ENCODE measurements at regions not wholly inside any gene's neighbourhood (a gene's known extent, or its start where the extent isn't known, plus 50 kb on each side); places are given as distances from the start of the nearest gene placed in this dataset.

GRCh38 chr4:128551280-128551679, 258.2 kb upstream of the JADE1 start:
- no peak overlapping the region for H2AFZ ChIP-seq
- no peaks in the 10 kb centered on the region for H4K20me1 ChIP-seq (ENCODE audit: insufficient read depth)
- TF ChIP-seq EZH2 (IDR thresholded peaks at IDR 0.05; ENCODE audit: low read depth) (no peak), CTCF (conservative IDR thresholded peaks at IDR 0.05) (no peak)
- peaks cover 16% of the 10 kb centered on the region for H3K4me1 ChIP-seq (replicated peaks; ENCODE audit: insufficient read depth)
- H3K4me2 ChIP-seq = no peak overlapping the region
- H3K4me3 ChIP-seq = no peak overlapping the region
- POLR2A ChIA-PET (ENCODE audit: unreplicated experiment) = no interaction called here
- no peak for DNase-seq
- no peaks in the 10 kb centered on the region for H3F3A ChIP-seq (ENCODE audit: insufficient read depth, low read depth)
- H3K79me2 ChIP-seq (ENCODE audit: low read depth) = no peaks in the 10 kb centered on the region
- no peaks in the 10 kb centered on the region for H3K9me2 ChIP-seq (ENCODE audit: insufficient read depth)
- H3K9me3 ChIP-seq (ENCODE audit: insufficient read depth, low read depth) = no peaks in the 10 kb centered on the region
- no peaks in the 10 kb centered on the region for H3K27me3 ChIP-seq (ENCODE audit: insufficient read depth, low read depth)
- H3K36me3 ChIP-seq (ENCODE audit: low read depth) = no peaks in the 10 kb centered on the region
- CTCF ChIA-PET = no interaction called here
- BruUV-seq (replicated peaks) = no TSS peak
- intact Hi-C loops (cut with micrococcal nuclease; ENCODE audit: unreplicated experiment) = no loop called here
- H3K27ac ChIP-seq = no peak overlapping the region

GRCh38 chr4:128550060-128550459, 259.4 kb upstream of the JADE1 start:
- Histone ChIP-seq H3K4me1 (replicated peaks; ENCODE audit: insufficient read depth) (peaks cover 16% of the 10 kb centered on the region), H3K9me3 (ENCODE audit: insufficient read depth, low read depth) (no peaks in the 10 kb centered on the region), H3K27ac (no peak overlapping the region), H2AFZ (no peak overlapping the region), H4K20me1 (ENCODE audit: insufficient read depth) (no peaks in the 10 kb centered on the region), H3K79me2 (ENCODE audit: low read depth) (no peaks in the 10 kb centered on the region), H3F3A (ENCODE audit: insufficient read depth, low read depth) (no peaks in the 10 kb centered on the region), H3K27me3 (ENCODE audit: insufficient read depth, low read depth) (no peaks in the 10 kb centered on the region), H3K36me3 (ENCODE audit: low read depth) (no peaks in the 10 kb centered on the region), H3K4me2 (no peak overlapping the region), H3K9me2 (ENCODE audit: insufficient read depth) (no peaks in the 10 kb centered on the region), H3K4me3 (no peak overlapping the region)
- no TSS peak for BruUV-seq (replicated peaks)
- TF ChIP-seq EZH2 (IDR thresholded peaks at IDR 0.05; ENCODE audit: low read depth) = no peak
- TF ChIP-seq CTCF (conservative IDR thresholded peaks at IDR 0.05) = no peak
- POLR2A ChIA-PET (ENCODE audit: unreplicated experiment) = interaction anchor here (0.7 kb wide), 1 partner anchor 13 kb away, joined by 3 read pairs; no protein-coding TSS in a partner anchor
- CTCF ChIA-PET = interaction anchor here (0.6 kb wide), 1 partner anchor 12 kb away, joined by 3 read pairs; no protein-coding TSS in a partner anchor
- no peak for DNase-seq
- intact Hi-C loops (cut with micrococcal nuclease; ENCODE audit: unreplicated experiment) = no loop called here

- Histone ChIP-seq H4K20me1 (ENCODE audit: insufficient read depth) (no peaks in the 10 kb centered on the region), H3K4me2 (no peak overlapping the region), H3K4me1 (replicated peaks; ENCODE audit: insufficient read depth) (peaks cover 16% of the 10 kb centered on the region), H3K36me3 (ENCODE audit: low read depth) (no peaks in the 10 kb centered on the region), H2AFZ (no peak overlapping the region), H3K27me3 (ENCODE audit: insufficient read depth, low read depth) (no peaks in the 10 kb centered on the region), H3K9me3 (ENCODE audit: insufficient read depth, low read depth) (no peaks in the 10 kb centered on the region), H3K9me2 (ENCODE audit: insufficient read depth) (no peaks in the 10 kb centered on the region), H3K27ac (no peak overlapping the region), H3F3A (ENCODE audit: insufficient read depth, low read depth) (no peaks in the 10 kb centered on the region), H3K79me2 (ENCODE audit: low read depth) (no peaks in the 10 kb centered on the region), H3K4me3 (no peak overlapping the region)
- no peak for DNase-seq
- TF ChIP-seq CTCF (conservative IDR thresholded peaks at IDR 0.05) (no peak), EZH2 (IDR thresholded peaks at IDR 0.05; ENCODE audit: low read depth) (no peak)
- ChIA-PET POLR2A (ENCODE audit: unreplicated experiment) (no interaction called here), CTCF (no interaction called here)
- intact Hi-C loops (cut with micrococcal nuclease; ENCODE audit: unreplicated experiment) = no loop called here
- no TSS peak for BruUV-seq (replicated peaks)
Measured at GRCh38 chr4:128549636-128550035, 259.9 kb upstream of the JADE1 start.
